NCI-H1105 treated with DMSO at 0.1 percent for 48 hours (cell line): ENCODE measurements at regions not wholly inside any gene's neighbourhood (a gene's known extent, or its start where the extent isn't known, plus 50 kb on each side); places are given as distances from the start of the nearest gene placed in this dataset.

Experiments used
- DNase-seq: peaks from one replicate; lab custom pipeline; 2025; lab: John Stamatoyannopoulos, UW

DNA sequence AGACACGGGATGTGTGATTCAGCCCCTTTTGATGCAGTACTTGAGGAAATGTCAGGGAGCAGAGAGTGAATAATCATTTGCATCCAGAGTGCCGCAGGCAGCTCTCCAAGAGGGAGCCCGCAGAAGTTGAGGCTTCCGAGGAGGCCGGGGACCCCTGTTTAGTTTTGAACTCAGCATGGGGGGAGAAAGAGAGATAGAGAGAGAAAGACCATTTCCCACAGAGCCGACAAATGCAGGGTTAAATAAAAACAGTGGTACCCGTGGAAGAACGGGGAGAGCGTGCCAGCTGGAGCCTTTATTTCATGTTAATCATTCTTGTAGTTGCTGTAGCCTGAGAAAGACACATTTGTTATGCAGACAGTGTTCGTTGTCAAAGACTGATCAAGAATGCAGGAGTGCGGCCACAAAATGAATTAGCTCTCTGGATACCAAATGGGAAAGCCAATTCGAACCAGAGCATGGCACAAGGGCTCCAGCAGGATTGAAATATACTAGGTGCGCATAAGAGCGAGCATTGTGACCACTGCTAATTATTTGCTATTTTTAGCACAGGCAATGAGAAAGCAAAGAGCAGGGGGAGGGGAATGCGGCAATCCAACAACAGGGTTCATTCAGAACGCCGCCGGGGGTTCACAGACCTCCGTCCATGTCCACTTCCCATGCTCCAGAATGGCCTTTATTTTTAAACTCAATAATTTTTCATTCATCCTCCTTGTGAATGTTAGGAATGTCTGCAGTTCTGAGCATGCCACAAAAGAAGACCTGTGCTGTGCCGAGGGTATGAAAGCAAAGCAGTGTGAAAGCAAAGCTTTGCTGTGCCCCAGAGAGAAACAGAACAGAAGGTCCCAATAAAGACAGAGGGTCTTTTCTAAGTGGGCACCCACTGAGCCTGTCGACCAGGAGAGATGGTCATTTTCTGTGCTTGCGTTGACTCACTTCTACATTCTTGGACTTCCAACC lies 243.9 kb upstream of the VCX3A start:
- no peak for DNase-seq

- DNase-seq = no peak
These were observed 242.5 kb upstream of the VCX3A start for GRCh38 chrX:6777238-6778002.

GRCh38 chrX:6770936-6771335 lies 236.0 kb upstream of the VCX3A start:
- no peak for DNase-seq

GRCh38 chrX:6768881-6769280 lies 234.0 kb upstream of the VCX3A start:
- peak; percentile 62 for DNase-seq

DNA sequence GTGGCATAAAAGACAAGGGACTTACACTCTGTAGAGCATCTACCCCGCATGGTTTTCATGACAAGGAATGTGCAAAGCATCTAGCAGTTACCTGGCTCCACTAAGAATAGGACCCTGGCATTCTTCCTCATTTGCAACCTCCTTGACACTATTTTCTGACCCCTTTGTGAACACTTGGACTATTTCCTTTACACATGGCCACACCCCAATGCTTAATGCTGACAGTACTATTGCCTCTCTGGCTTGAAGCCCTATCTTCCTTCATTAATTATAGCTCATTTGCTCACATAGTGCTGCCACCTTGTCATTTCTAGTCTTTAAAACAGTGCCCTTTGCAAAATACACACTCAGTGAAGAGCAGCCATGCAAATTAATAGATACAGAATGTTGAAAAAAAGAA lies 226.3 kb upstream of the VCX3A start:
- DNase-seq = no peak

DNA sequence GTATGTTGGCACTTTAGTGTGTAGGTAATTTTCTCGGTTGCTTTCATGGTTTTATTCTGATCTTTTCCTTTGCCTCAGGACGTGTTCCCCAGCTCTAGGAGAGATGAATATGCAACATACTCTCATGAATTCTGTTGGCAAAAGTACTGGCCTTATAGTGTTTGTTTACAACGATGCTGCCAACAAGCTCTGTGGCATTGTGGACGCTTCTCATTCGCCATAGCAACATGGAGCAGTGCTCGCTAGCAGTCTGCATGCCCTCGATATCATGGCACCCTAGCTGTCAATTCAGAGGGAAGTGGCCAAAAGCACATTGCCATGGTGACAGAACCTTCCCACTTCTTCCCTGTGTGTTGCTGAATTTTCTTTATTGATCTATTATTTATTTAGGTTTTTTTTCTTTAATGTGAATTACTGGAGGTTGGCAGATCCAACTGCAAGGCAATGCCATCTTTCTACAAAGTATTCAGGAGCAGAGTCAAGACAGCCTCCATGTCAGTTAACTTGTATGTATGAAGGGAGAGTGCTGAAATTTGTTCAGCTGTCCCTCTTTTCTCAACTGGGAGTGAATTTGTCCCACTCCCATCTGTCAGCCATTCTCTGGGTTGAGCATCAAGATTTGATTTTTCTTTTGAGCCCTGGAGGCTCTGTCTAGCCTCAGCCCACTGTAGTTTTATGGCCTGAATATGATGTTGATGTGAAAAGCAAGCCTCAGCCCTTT lies 224.9 kb upstream of the VCX3A start:
- no peak for DNase-seq

- no peak for DNase-seq
These were observed 223.3 kb upstream of the VCX3A start for GRCh38 chrX:6758234-6758633.

- DNase-seq = no peak
These were observed 222.7 kb upstream of the VCX3A start for GRCh38 chrX:6757631-6758030.

- DNase-seq = no peak
These were observed 213.7 kb upstream of the VCX3A start for GRCh38 chrX:6748595-6748994.

- no peak for DNase-seq
These were observed 203.9 kb upstream of the VCX3A start for GRCh38 chrX:6738518-6739470.

- DNase-seq = no peak
These were observed 200.1 kb upstream of the VCX3A start for GRCh38 chrX:6734844-6735634.

DNA sequence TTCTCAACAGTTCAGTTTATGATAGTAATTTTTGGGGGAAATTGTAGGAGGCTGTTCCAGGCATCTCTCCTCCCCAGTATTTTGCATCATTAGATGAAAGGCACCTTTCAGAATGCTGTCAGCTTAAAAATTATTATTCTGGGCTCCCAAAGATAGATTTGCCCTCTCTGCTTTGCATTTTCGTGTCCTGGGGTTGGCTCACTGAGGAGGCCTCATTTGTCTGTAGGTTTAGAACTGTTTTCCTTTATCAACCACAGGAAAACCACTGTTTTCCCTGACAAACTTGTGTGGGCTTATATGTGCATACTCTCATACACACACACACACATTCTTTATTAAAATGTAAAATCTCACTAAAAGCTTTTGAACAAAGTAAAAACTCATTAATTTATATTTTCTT lies 197.2 kb upstream of the VCX3A start:
- DNase-seq = no peak

DNA sequence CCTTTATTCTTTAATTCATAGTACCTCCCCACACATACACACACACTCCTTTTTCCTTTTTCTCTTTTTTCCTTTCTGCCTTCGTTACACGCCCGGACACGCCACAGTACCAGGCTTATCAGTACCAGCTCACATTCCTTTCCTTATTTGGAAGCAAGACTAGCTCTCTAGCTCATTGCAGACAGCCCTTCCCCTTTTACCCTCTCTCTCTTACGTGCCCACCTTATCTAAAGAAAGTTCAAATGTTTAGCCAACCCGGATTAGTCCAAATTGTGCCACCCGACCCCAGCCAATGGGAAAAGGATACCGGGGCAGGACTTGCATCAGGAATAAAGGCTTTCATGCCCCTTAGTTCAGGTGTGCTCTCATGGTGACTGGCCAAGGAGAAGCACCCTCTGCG lies 194.7 kb upstream of the VCX3A start:
- DNase-seq = no peak

DNA sequence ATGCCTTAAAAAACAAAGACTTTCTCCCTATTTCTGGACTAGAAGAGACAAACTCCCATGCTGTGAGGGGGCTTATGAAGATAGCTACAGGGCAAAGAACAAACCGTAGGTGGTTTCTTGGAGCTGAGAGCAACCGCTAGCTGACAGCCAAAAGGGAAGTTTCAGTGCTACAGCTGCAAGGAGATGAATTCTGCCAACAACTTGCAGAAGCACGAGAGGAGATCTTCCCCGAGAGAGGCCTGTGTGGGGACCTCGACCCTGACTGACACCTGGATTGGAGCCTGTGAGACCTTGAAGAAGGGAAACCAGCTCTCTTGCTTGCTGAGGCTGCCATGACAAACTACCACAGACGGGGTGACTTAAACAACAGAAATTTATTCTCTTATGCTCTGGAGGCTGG lies 183.8 kb upstream of the VCX3A start:
- DNase-seq = no peak

DNA sequence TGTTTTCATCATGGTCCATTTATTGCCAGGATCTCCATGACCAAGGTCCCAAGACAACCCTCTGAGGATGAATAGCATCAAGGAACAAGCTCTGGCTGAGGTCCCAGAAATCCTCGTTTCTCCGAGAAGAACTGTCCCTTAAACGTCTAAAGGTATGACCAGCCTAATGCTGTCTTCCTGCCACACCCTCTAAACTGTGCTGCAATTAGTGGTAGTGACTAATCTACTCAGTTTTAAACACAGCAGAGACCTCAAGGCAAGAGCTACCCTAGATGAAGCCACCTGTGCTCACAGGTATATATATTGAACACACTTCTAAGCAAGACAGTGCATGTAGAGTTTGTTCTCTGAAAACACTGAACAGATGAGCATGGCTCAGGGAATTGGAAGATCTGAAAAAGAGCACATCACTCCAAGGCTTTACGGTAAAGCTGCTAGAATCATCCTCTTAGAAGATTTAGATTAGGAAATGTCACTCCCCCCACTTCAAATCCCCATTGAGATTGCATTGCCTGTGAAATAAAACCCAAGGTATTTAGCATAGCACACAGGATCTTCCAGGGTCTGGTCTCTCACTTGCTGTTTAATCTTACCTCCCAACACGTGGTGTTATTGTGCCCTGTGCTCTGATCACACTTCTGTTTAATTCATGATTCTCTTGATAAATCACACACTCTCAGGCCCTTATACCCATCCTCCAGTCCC lies 173.9 kb upstream of the VCX3A start:
- no peak for DNase-seq

DNA sequence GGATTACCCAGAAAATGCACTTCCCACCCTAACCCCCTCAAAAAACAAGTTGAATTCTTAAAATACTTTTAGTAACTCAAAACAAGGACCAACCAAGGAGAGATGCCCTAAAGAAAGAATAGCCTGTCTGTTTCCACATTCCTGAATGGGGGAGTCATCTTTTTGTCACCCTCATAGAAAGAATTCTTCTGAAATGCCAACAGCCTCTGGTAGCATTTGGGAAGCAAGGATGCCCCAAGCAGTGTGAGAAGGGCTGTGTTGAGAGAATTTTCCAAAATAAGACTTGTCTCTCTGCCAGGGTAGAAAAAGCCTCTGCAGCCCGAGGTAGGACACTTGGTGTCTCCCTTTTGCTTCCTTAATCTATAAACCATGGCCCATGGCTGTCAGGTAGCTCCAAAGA lies 173.1 kb upstream of the VCX3A start:
- DNase-seq = no peak

DNA sequence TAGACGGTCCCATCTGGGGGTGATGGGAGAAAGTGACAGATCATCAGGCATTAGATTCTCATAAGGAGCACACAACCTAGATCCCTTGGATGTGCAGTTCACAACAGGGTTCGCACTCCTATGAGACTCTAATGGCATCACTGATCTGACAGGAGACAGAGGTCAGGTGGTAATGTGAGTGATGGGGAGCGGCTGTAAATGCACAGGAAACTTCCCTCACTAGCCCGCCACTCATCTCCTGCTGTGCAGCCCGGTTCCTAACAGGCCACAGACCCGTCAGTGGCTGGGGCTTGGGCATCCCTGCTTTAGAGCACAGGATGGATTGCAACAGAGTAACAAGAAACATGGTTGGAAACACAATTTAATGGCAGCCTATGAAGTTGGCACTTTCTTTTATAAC lies 172.6 kb upstream of the VCX3A start:
- DNase-seq = no peak

- DNase-seq = no peak
These were observed 166.2 kb upstream of the VCX3A start for GRCh38 chrX:6701085-6701484.

DNA sequence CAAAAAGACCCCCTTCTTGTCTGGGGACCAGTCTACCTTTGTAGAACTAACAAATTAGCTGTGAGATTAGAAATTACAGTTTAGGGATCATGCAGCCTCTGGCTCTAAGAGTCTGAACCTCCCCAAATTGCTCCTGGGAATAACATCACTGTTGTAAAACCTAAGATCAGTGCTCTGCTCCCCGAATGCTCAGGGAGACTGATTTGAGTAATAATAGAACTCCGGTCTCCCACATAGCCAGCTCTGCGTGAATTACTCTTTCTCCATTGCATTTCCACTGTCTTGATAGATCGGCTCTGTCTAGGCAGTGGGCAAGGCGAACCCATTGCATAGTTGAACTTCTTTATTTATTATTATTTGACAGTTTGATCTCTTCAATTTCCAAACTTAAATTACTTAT lies 160.8 kb upstream of the VCX3A start:
- no peak for DNase-seq

DNA sequence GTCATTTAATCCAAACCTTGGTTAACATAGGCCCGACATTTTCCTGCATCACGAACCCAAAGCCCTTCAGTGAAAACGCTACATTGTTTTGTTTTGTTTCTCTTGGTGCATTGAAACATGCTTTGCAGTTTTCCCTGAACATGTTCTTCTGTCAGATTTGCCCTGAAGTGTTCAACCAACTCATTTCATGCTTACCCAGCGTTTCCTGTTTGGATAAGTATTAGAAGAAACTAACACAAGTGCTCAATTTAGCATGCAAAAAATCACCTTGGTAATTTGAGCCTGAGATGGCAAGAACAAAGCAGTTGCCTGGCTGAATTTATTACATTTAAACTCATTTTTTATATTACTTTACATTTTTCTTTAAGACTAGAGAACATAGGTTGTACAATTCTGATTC lies 160.1 kb upstream of the VCX3A start:
- DNase-seq = no peak
